MM.1S (cell line): ENCODE measurements at regions not wholly inside any gene's neighbourhood (a gene's known extent, or its start where the extent isn't known, plus 50 kb on each side); places are given as distances from the start of the nearest gene placed in this dataset.

ENCODE experiments used
- EZH2 ChIP-seq: fragments of 300-600 bp; sonication (generic); optimal IDR thresholded peaks from 2 replicates; pipeline ENCODE3; 2017; ENCODE audit warnings: low read depth, mild to moderate bottlenecking, antibody characterized with exemption, low read length, mixed read lengths
- EZH2phosphoT487 ChIP-seq: fragments of 300-600 bp; sonication (generic); IDR thresholded peaks from 2 replicates; pipeline ENCODE4 v1.6.1; 2018; ENCODE audit warnings: antibody characterized with exemption, low read length
- TF ChIP-seq, protein P1 (sequence below): fragments of 300-600 bp; sonication (generic); IDR thresholded peaks from 2 replicates; pipeline ENCODE4 v1.5.1; 2016; ENCODE audit warnings: antibody characterized with exemption, low read length, mixed read lengths

DNA sequence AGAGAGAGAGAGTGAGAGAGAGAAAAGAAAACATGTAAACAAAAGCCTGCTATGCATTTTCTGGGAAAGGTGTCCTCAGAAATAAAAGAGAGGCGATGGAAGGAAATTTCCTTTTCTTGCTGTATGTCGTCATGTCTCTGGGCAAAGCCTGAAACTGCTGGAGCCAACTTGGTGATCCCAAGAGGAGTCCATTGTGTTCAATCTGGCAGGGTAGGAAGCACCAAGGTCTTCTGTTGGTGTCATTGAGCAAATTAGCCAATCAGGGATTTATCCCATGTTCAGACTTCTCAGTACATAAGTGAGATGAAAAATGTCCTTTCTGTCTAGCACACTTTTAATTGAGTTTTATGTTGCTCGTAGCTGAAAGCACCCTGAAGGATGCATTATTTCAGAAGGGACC is 260.0 kb upstream of the KAZN start:
- TF ChIP-seq, protein P1, sequence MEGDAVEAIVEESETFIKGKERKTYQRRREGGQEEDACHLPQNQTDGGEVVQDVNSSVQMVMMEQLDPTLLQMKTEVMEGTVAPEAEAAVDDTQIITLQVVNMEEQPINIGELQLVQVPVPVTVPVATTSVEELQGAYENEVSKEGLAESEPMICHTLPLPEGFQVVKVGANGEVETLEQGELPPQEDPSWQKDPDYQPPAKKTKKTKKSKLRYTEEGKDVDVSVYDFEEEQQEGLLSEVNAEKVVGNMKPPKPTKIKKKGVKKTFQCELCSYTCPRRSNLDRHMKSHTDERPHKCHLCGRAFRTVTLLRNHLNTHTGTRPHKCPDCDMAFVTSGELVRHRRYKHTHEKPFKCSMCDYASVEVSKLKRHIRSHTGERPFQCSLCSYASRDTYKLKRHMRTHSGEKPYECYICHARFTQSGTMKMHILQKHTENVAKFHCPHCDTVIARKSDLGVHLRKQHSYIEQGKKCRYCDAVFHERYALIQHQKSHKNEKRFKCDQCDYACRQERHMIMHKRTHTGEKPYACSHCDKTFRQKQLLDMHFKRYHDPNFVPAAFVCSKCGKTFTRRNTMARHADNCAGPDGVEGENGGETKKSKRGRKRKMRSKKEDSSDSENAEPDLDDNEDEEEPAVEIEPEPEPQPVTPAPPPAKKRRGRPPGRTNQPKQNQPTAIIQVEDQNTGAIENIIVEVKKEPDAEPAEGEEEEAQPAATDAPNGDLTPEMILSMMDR, result no peak
- TF ChIP-seq EZH2, result no peak
- TF ChIP-seq EZH2phosphoT487, result no peak
